ENCODE measurements at regions not wholly inside any gene's neighbourhood (a gene's known extent, or its start where the extent isn't known, plus 50 kb on each side); places are given as distances from the start of the nearest gene placed in this dataset.

DNA sequence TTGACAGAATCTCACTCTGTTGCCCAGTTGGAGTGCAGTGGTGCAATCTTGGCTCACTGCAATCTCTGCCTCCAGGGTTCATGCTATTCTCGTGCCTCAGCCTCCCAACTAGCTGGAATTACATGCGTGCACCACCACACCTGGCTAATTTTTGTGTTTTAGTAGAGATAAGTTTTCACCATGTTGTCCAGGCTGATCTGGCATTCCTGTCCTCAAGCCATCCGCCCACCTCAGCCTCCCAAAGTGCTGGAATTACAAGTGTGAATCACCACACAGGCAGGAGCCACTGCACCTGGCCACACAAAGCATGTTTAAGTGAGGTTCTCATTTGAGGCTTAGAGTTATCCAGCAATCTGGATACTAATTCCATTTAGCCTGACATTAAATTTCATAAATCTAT is 180.9 kb upstream of the GRID2 start:
- no peak for DNase-seq

DNA sequence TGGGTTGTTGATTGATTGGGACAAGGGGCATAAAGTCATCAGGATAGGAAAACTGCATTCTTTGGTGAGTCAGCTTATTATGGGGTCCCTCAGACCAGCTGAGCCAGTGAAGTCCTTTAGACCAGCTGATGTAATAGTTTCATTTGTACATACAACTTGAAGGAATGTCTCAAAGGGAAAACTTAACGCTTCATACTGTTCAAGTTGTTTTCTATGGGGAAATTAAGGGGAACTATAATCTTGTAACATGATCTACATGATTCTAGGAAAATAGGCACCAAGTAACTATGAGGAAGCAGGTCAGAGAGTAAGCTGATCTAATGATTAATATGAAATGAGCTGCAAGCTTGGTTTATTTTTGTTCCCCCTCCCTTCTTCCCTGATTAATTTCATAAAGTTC is 175.1 kb upstream of the GRID2 start:
- DNase-seq = no peak

DNA sequence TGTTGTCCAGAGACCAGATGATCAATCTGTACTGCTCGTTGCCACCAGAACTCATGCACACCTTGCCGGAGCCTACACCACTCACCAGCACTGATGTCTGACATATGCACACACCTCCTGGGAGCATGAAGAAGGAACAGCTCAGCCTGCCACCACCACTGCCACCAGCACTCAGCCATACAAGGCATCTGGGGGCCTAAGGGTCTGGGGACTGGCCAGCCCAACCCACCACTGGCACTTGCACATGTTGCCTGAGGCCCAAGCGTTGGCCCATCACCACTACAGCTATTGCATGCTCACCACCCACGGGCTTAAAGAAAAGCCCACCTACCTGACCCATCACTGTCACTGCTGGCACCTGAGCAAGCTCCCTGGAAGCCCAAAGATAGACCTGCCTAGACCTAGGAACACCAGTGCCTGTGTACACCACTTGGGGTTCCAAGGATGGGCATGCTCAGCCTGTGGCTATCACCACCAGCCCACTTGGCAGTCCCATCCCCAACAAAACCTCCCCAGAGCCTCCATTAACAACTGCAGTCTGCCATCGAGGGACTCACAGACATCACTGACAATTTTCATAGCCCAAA is 174.3 kb upstream of the GRID2 start:
- no peak for DNase-seq

DNA sequence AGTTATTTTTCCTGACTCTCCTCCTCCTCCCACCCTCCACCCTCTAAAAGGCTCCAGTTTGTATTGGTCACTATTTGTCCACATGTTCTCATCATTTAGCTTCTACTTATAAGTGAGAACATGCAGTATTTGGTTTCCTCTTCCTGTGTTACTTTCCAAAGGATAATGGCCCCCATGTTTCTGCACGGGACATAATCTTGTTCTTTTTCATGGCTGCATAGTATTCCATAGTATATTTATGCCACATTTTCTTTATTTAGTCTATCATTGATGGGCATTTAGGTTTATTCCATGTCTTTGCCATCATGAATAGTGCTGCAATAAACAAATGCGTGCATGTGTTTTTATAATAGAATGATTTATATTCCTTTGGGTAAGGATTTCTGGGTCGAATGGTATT is 167.3 kb upstream of the GRID2 start:
- DNase-seq = no peak

DNA sequence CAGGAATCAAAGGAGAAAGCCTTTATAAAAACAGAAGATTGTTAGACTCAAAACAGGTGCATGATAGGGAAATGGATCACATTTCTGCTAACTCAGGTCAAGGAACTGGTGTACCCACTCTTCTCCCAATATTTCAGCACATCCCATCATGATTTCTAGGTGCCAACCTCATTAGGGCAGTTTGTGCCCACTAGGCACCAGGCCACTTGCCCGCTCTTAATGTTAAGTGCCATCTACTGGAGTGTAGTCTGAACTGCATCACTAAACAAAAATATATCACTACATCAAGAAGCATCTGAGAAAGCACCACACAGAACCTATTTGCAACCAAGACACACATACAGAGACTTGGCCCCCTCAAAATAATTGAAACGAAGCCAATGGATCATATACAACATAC is 140.4 kb upstream of the GRID2 start:
- no peak for DNase-seq

DNA sequence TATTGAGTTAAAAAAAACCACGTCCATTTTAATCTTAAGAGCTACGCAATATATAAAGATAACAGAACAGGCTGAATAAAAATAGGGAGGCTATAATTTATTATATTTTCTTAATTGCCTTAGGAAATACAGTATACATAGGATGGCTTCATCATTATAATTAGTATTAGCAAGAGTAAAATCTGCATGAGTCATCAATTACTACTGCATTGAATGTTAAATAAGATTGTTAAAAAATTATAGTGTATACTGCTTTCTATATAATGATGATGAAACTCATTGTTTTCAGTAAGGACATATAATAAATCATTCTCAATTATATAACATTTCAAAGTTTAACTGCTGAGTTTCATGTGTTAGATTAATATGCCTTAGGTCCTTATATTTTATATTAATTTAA is 133.4 kb upstream of the GRID2 start:
- no peak for DNase-seq

DNA sequence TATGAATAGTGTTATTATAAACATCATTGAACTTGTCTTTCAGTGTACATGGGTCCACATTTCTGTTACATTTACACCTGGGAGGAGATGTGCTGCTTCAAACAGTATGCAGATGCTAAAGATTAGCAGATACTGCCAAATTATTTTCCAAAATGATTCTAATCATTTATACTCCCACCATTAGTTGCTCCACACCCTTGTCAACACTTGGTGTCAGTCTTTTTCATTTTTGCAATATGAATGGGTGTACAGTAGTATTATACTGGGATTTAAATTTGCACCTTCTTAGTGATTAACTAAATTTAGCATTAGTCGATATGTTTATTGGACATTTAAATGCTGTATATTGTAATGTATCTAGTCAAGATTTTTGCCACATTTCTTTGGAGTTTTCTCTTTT is 131.6 kb upstream of the GRID2 start:
- peak; percentile 2 for DNase-seq

DNA sequence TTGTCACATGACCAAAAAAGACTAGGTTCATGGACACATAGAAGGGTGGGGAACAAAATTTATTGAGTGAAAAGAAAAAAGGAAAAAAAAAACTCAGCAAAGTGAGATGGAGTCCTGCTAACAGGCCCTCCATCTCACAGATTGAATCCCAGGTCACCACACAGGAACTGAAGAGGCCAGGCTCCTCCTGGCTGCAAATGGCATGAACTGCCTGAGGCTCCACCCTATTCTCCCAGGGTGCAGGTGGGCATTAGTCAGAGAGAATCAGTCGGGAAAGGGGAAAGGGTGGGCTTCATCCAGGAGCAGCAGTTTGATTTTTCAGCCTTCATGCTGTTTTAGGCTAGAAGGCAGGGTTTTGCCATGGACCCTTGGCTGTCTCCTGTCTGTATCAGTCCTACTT is 128.5 kb upstream of the GRID2 start:
- no peak for DNase-seq

DNA sequence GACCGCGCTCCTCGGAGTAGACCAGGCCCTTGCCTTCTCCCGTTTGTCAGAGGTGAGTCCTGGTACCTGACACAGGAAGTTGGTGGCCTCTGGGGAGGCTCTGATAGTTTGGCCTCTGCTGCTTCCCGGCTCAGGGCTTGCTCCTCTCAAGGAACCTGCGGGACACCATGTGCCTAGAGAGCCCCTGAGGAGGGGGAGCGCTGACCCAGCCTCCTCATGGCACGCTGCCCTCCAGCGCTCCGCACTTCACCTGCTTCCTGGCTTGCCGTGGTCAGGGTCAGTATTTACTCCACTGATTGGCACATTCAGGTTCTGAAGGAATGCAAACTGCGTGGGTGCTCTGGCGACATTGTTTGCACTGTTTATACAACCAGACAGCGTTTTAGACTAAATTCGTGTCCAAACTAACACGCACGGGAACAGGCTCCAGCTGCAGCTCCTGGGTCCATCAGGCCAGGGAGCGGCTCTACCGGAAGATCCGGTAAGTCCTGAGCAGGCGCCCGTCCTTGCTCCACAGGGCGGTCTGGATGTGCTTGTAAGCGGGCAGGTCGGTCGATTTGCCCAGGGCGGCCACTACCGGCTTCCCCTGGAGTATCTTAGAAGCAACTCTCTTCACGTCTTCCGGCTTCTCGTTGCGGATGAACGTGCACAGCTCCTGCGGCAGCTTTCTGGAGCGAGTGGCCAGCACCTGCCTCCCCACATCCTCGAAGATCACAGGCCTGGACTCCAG is 121.6 kb upstream of the GRID2 start:
- DNase-seq = no peak

DNA sequence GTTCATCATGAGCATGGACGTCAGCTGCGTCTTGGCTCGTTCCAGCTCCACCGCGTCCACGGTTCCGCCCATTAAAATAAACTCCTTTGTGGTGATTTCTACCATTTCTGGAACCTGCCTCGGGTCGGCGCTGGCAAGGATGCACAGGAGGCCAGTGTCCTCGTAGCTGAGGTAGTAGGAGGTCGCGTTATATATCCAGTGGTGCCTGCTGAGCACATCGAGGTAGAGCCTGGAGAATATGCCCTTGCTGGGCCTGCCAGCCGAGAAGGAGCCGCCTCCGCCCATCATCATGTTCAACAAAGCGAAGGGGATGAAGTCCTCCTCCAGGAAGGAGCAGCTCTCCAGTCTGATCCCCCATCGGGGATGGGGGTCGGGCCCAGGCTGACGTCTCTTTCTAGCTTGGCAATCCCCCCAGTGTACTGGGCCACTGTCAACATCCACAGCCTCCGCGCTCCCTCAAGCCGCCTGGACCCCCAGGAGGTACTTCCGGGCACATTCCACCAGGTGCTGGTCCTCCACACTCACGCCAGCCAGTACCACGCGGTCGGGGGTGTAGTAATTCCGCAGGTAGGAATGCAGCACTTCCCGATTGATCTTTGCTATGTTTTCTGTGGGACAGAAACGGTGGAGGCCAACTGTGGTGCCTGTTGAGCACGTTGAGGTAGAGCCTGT is 120.9 kb upstream of the GRID2 start:
- DNase-seq = no peak

DNA sequence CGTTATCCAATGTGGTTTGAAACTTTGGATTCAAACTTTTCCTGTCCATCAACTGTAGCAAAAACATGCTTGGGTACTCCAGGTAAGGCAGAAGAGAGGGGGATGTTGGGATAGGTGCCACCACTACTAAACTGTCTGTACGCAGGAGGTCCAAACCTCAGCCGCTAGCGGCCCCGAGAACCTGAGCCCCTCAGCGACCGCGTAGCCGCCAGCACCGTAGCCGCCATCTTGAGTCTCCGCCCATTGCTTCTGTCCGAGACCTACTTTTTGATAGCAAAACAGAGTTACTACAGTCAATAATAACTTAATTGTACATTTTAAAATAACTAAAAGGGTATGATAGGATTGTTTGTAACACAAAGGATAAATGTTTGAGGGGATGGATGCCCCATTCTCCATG is 119.9 kb upstream of the GRID2 start:
- no peak for DNase-seq

DNA sequence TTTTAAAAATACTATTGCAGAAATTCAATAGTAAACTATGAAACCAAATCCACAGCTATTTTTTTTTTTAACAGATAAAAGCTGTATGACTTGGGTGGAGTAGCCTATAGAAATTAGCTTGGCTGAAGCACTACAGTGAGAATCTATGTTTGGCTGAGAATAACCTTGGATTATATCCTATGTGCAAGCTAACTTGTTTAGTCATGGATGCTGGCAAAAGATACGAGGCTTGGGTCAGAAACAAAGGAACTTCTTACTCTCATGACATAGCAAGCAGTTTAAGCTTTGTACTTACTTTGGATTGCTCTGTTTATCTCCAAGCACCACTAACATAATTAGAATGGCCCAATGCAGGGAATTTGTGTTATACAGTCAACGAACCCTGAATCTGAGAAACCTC is 119.2 kb upstream of the GRID2 start:
- DNase-seq = no peak

DNA sequence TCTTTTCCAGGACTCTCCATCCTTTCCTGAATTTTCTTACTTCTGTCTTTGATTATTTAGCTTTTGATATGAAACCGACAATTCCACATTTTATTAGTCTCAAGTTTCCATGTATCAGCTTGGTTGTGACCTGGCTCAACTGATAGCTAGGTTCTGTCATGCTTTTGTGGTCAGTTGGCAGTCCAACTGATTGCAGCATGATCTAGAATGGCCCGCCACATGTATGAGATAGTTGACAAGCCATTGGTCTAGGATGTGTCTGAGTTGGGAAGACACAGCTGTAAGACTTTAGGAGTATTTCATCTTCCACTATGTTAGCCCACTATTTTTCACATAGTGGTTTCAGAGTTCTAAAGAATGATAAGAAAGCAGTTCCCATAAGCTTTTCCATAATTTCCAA is 117.5 kb upstream of the GRID2 start:
- no peak for DNase-seq

DNA sequence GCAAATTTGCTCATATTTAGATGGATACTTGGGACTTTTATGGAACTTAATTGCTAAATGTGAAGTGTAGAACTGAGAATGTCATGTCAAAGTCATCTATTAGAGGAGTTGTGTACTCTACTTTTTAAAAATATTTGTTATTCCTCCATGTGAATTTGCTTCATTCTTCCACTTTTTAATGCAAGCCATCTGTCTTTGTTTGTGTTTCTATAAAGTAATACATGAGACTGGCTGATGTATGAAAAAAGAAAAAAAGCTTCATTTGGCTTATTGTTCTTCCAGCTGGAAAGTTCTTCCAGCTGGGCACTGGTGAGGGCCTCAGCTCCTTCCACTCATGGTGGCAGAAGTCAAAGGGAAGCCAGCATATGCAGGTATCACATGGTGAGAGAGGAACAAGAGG is 114.6 kb upstream of the GRID2 start:
- no peak for DNase-seq

DNA sequence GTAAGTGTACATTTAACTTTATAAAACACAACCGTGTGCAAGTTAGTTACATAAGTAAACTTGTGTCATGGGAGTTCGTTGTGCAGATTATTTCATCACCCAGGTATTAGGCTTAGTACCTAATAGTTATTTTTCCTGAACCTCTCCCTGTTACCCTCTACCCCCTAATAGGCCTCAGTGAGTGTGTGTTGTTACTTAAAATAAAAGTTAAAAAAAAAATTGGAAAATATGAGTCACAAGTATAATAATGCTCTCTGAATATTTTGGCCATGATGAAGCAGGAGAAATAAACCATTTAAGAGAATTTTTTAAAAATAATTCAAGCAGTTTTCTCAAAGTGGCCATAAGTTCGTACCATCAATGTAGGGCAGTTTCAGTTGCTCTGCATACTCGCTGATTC is 105.1 kb upstream of the GRID2 start:
- no peak for DNase-seq

DNA sequence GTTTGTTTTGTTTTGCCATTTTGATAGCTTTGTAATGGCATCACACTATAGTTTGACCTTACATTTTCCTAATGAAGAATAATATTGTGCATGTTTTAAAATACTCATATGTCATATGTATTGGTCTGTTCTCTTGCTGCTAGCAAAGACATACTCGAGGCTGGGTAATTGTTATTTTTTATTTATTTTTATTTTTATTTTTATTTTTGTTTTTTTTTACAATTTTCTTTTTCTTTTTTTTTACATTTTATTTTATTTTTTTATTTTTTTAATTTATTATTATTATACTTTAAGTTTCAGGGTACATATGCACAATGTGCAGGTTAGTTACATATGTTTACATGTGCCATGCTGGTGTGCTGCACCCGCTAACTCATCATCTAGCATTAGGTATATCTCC is 104.6 kb upstream of the GRID2 start:
- DNase-seq = no peak

DNA sequence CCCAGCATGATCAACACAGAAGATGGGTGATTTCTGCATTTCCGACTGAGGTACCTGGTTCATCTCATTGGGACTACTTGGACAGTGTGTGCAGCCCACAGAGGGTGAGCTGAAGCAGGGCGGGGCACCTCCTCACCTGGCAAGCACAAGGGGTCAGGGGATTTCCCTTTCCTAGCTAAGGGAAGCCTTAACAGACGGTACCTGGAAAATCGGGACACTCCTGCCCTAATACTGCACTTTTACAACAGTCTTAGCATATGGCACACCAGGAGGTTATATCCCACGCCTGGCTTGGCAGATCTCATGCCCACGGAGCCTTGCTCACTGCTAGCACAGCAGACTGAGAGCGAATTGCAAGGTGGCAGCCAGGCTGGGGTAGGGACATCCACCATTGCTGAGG is 92.9 kb upstream of the GRID2 start:
- no peak for DNase-seq

DNA sequence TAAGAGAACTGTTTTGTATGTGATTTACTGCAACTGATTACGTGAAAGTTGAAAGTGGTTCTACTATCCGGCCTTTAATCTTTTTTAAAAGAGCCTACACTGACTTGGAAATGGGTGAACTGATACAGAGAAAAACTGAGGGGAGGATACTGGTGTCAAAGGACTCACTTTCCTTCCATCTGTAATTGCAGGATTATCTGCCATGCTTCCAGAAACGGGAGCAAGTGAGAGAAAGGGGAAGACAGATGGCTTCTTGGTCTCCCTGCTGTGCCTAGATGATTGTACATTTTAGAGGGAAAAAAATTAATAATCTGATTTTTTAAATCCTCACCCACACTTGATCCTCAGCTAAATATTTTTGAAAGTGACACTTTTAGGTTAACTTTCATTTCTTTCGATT is 88.3 kb upstream of the GRID2 start:
- no peak for DNase-seq

DNA sequence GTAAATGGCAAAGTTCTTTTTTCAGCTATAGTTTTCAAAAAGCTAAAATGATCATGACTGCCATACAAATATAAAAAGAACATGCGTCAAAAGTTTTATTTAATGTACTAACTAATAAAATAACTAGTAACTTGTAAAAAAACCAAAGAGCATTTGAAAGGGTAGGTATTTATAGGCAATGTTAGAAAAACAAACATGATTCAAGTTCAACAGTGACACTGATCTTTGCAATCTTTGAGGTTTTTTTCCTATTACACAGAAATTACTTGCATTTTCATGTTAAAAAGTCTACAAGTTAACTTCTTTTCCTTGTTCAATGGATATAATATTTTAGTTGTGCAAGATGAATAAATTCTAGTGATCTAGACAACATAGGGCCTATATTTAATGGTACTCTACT is 72.3 kb upstream of the GRID2 start:
- DNase-seq = no peak

DNA sequence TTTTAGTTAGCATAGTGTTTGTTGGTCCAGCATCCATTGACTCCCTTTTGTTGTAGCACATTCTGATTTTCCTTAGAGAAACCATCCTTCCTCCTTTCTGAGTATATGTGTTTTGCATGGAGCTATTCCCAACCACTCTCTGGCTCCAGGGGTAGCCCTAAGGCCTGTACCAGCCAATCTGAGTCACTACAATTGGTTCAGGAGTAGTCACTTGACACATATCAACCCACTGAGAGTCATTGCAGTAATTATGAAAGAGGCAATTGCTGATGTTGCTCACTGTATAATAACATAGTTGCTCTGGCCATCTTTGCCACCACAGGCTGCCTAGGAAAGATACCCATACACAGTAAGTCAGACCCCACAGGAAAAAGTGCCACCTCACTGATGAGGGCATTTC is 71.2 kb upstream of the GRID2 start:
- no peak for DNase-seq

DNA sequence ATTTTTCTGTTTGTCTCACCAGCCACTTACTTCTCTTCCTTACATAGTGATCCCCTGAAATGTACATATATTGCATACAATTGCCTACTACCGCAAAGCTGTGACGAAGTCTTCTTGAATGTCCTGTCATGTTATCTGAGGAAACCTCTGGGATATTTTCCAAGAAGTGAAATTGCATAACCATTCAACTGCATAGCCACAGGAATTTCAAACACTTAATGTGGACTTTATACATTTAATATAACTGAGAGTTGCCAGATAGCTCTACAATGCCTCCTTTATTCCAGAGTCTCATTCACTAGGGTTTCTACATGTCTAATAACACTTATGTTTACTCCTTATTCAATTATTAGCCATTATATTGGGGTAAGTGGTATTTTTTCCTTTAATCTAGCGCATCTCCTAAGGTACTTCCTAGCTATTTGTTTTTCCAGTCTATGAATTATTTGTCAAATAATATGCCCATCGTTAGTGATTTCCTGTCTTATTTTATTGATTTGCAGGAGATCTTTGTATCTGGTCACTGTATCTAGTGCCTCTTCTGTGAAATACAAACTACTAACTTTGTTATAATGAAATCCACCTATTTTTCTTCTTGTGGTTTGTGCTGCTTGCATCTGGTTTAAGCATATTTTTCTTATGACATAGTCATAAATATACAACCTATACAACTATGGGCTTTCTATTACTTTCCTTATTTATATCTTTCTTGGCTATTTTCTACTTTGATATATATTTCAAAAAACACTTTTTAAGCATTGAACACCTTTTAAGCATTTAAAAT is 69.2 kb upstream of the GRID2 start:
- DNase-seq = no peak

DNA sequence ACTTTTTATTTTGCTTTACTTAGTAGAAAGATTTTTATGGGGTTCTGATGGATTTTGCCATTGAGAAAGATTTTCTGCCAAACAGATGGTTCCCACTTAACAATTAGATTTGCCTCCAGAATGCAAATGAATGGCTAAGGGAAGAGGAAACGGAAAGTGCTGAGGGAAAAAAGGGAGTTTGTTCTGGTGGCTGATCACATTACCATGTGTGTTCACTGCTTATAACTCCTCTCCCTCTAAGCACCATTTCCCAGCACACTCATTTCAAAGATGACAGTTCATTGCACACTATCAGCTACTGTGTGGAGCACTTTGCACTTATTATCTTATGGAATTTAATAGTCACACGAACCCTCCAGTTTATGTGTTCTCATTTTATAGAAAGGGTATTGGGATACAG is 68.0 kb upstream of the GRID2 start:
- DNase-seq = no peak

DNA sequence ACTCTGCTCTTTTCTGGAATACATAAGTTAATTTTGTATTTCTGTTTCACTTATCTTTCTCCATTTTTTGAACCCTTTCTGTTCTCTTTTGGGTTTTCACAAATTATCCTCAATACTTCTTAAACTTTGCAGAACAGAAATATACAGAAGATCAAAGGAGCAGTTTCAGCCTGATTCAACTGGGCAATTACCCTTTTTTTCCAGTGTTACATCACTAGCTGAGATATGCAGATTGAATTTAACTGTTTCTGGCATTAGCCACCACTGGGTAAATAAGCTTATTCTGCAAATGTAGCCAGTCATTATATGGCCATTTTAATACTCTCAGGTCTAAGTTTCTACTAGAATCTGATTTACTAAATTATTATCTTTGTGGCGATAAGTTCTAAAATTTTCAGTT is 66.9 kb upstream of the GRID2 start:
- no peak for DNase-seq

DNA sequence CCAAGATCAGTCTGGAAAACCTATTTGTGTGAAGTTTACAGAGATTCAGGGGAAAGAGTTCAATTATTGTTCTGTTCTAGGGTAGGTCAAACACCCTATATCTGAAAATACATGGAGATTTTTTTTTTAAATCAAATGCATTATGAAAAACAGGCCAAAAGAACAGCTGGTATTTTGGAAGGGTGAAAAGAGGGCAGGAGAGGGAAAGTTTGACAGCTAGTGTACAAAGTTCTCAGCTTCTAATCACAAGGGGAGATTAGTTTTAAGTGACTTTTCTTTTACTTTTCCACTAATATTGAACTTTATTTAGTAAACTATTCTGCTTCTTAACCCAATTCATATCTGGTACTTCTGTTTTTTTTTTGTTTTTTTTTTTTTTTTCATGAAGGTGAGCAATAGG is 66.2 kb upstream of the GRID2 start:
- DNase-seq = no peak
